ENCODE measurements at regions not wholly inside any gene's neighbourhood (a gene's known extent, or its start where the extent isn't known, plus 50 kb on each side); places are given as distances from the start of the nearest gene placed in this dataset.
"Not testable (repeated sequence)": the region's sequence is repeated elsewhere in the genome, so short reads cannot be mapped to it uniquely, and the experiment has no call there.

- Histone ChIP-seq H3K4me3 (ENCODE audit: low read length) (no peak overlapping the region), H3K36me3 (ENCODE audit: insufficient read depth, low read length) (no peaks in the 10 kb centered on the region), H3K27me3 (ENCODE audit: insufficient read depth, low read length) (no peaks in the 10 kb centered on the region), H3K4me1 (ENCODE audit: insufficient read depth, low read length) (peaks cover 2% of the 10 kb centered on the region), H3K9me3 (ENCODE audit: low read length) (no peaks in the 10 kb centered on the region), H2AFZ (ENCODE audit: low read depth, low read length) (no peak overlapping the region)
These were observed 275.6 kb downstream of the SEC61B start for GRCh38 chr9:99497641-99498040.

GRCh38 chr9:99498979-99499378 is 276.9 kb downstream of the SEC61B start:
- H3K4me3 ChIP-seq (ENCODE audit: low read length); H3K4me1 ChIP-seq (ENCODE audit: insufficient read depth, low read length); H2AFZ ChIP-seq (ENCODE audit: low read depth, low read length); H3K36me3 ChIP-seq (ENCODE audit: insufficient read depth, low read length); H3K9me3 ChIP-seq (ENCODE audit: low read length); H3K27me3 ChIP-seq (ENCODE audit: insufficient read depth, low read length): not testable (repeated sequence)

- H3K4me3 ChIP-seq (ENCODE audit: low read length) = no peak overlapping the region
These were observed 283.9 kb downstream of the SEC61B start for GRCh38 chr9:99505936-99506335.

GRCh38 chr9:99506747-99507348 is 284.8 kb downstream of the SEC61B start:
- H2AFZ ChIP-seq (ENCODE audit: low read depth, low read length) = no peak overlapping the region
- H3K4me3 ChIP-seq (ENCODE audit: low read length) = no peak overlapping the region
- H3K36me3 ChIP-seq (ENCODE audit: insufficient read depth, low read length) = no peaks in the 10 kb centered on the region
- peaks cover 29% of the 10 kb centered on the region for H3K4me1 ChIP-seq (ENCODE audit: insufficient read depth, low read length)
- no peaks in the 10 kb centered on the region for H3K9me3 ChIP-seq (ENCODE audit: low read length)
- H3K27me3 ChIP-seq (ENCODE audit: insufficient read depth, low read length) = no peaks in the 10 kb centered on the region

More at GRCh38 chr9:99505936-99506335, 283.9 kb downstream of the SEC61B start:
- no peaks in the 10 kb centered on the region for H3K9me3 ChIP-seq (ENCODE audit: low read length)
- H3K4me1 ChIP-seq (ENCODE audit: insufficient read depth, low read length) = peaks cover 22% of the 10 kb centered on the region
- no peaks in the 10 kb centered on the region for H3K27me3 ChIP-seq (ENCODE audit: insufficient read depth, low read length)
- no peaks in the 10 kb centered on the region for H3K36me3 ChIP-seq (ENCODE audit: insufficient read depth, low read length)
- no peak overlapping the region for H2AFZ ChIP-seq (ENCODE audit: low read depth, low read length)

- H3K36me3 ChIP-seq (ENCODE audit: insufficient read depth, low read length) = no peaks in the 10 kb centered on the region
- H2AFZ ChIP-seq (ENCODE audit: low read depth, low read length) = no peak overlapping the region
- H3K4me1 ChIP-seq (ENCODE audit: insufficient read depth, low read length) = peaks cover 30% of the 10 kb centered on the region
- no peaks in the 10 kb centered on the region for H3K9me3 ChIP-seq (ENCODE audit: low read length)
- no peaks in the 10 kb centered on the region for H3K27me3 ChIP-seq (ENCODE audit: insufficient read depth, low read length)
- H3K4me3 ChIP-seq (ENCODE audit: low read length) = no peak overlapping the region
These were observed 287.1 kb downstream of the SEC61B start for GRCh38 chr9:99509065-99509745.

- Histone ChIP-seq H3K4me1 (ENCODE audit: insufficient read depth, low read length) (peaks cover 30% of the 10 kb centered on the region), H3K4me3 (ENCODE audit: low read length) (no peak overlapping the region), H2AFZ (ENCODE audit: low read depth, low read length) (no peak overlapping the region), H3K27me3 (ENCODE audit: insufficient read depth, low read length) (no peaks in the 10 kb centered on the region), H3K9me3 (ENCODE audit: low read length) (no peaks in the 10 kb centered on the region), H3K36me3 (ENCODE audit: insufficient read depth, low read length) (no peaks in the 10 kb centered on the region)
These were observed 287.9 kb downstream of the SEC61B start for GRCh38 chr9:99509900-99510535.

GRCh38 chr9:99511723-99512122 is 289.6 kb downstream of the SEC61B start:
- no peak overlapping the region for H3K4me3 ChIP-seq (ENCODE audit: low read length)
- peaks cover 30% of the 10 kb centered on the region for H3K4me1 ChIP-seq (ENCODE audit: insufficient read depth, low read length)
- no peaks in the 10 kb centered on the region for H3K9me3 ChIP-seq (ENCODE audit: low read length)
- H3K27me3 ChIP-seq (ENCODE audit: insufficient read depth, low read length) = no peaks in the 10 kb centered on the region
- no peak overlapping the region for H2AFZ ChIP-seq (ENCODE audit: low read depth, low read length)
- H3K36me3 ChIP-seq (ENCODE audit: insufficient read depth, low read length) = no peaks in the 10 kb centered on the region

- no peaks in the 10 kb centered on the region for H3K36me3 ChIP-seq (ENCODE audit: insufficient read depth, low read length)
- no peaks in the 10 kb centered on the region for H3K27me3 ChIP-seq (ENCODE audit: insufficient read depth, low read length)
- H2AFZ ChIP-seq (ENCODE audit: low read depth, low read length) = no peak overlapping the region
- H3K9me3 ChIP-seq (ENCODE audit: low read length) = no peaks in the 10 kb centered on the region
- H3K4me3 ChIP-seq (ENCODE audit: low read length) = no peak overlapping the region
- H3K4me1 ChIP-seq (ENCODE audit: insufficient read depth, low read length) = peaks cover 30% of the 10 kb centered on the region
These were observed 291.5 kb downstream of the SEC61B start for GRCh38 chr9:99513441-99514112.

- Histone ChIP-seq H3K27me3 (ENCODE audit: insufficient read depth, low read length) (no peaks in the 10 kb centered on the region), H2AFZ (ENCODE audit: low read depth, low read length) (no peak overlapping the region)
These were observed 293.0 kb downstream of the SEC61B start for GRCh38 chr9:99515093-99515492.

GRCh38 chr9:99515895-99516656 is 294.0 kb downstream of the SEC61B start:
- Histone ChIP-seq H3K4me3 (ENCODE audit: low read length) (no peak overlapping the region), H3K27me3 (ENCODE audit: insufficient read depth, low read length) (no peaks in the 10 kb centered on the region), H3K9me3 (ENCODE audit: low read length) (no peaks in the 10 kb centered on the region), H3K4me1 (ENCODE audit: insufficient read depth, low read length) (peaks cover 7% of the 10 kb centered on the region), H2AFZ (ENCODE audit: low read depth, low read length) (no peak overlapping the region), H3K36me3 (ENCODE audit: insufficient read depth, low read length) (no peaks in the 10 kb centered on the region)

More at GRCh38 chr9:99515093-99515492, 293.0 kb downstream of the SEC61B start:
- no peaks in the 10 kb centered on the region for H3K36me3 ChIP-seq (ENCODE audit: insufficient read depth, low read length)
- H3K4me1 ChIP-seq (ENCODE audit: insufficient read depth, low read length) = peaks cover 17% of the 10 kb centered on the region
- no peak overlapping the region for H3K4me3 ChIP-seq (ENCODE audit: low read length)
- H3K9me3 ChIP-seq (ENCODE audit: low read length) = no peaks in the 10 kb centered on the region

GRCh38 chr9:99516657-99517049 is 294.6 kb downstream of the SEC61B start:
- Histone ChIP-seq H3K36me3 (ENCODE audit: insufficient read depth, low read length) (no peaks in the 10 kb centered on the region), H2AFZ (ENCODE audit: low read depth, low read length) (no peak overlapping the region), H3K9me3 (ENCODE audit: low read length) (no peaks in the 10 kb centered on the region), H3K4me3 (ENCODE audit: low read length) (no peak overlapping the region), H3K4me1 (ENCODE audit: insufficient read depth, low read length) (peaks cover 3% of the 10 kb centered on the region), H3K27me3 (ENCODE audit: insufficient read depth, low read length) (no peaks in the 10 kb centered on the region)

GRCh38 chr9:99523838-99524237 is 297.8 kb upstream of the NR4A3 start:
- Histone ChIP-seq H3K36me3 (ENCODE audit: insufficient read depth, low read length) (no peaks in the 10 kb centered on the region), H3K9me3 (ENCODE audit: low read length) (no peaks in the 10 kb centered on the region), H3K4me1 (ENCODE audit: insufficient read depth, low read length) (no peaks in the 10 kb centered on the region), H3K4me3 (ENCODE audit: low read length) (no peak overlapping the region), H3K27me3 (ENCODE audit: insufficient read depth, low read length) (no peaks in the 10 kb centered on the region), H2AFZ (ENCODE audit: low read depth, low read length) (no peak overlapping the region)

Data from neuron (in vitro differentiated cells).